ENCODE measurements at regions not wholly inside any gene's neighbourhood (a gene's known extent, or its start where the extent isn't known, plus 50 kb on each side); places are given as distances from the start of the nearest gene placed in this dataset.

DNA sequence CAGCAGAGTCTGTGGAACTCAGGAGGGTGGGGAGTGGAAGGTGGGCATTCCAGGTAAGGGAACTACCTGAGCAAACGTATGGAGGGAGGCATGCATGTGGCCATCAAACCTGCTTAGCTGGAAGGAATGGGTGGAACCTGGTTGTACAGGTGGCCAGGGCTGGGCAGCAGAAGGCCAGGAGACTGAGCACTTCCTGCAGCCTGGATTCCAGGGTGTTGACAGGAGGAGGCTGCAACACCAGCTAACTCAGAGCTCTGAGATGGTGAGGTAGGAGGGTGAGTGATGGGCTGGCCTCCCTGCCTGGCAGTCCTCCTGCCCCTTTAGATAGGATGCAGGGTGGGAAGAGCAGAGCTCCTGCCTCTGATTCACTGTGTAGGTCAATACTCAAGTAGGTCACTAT is 92.5 kb upstream of the CPEB4 start:
- TF ChIP-seq, protein P1, sequence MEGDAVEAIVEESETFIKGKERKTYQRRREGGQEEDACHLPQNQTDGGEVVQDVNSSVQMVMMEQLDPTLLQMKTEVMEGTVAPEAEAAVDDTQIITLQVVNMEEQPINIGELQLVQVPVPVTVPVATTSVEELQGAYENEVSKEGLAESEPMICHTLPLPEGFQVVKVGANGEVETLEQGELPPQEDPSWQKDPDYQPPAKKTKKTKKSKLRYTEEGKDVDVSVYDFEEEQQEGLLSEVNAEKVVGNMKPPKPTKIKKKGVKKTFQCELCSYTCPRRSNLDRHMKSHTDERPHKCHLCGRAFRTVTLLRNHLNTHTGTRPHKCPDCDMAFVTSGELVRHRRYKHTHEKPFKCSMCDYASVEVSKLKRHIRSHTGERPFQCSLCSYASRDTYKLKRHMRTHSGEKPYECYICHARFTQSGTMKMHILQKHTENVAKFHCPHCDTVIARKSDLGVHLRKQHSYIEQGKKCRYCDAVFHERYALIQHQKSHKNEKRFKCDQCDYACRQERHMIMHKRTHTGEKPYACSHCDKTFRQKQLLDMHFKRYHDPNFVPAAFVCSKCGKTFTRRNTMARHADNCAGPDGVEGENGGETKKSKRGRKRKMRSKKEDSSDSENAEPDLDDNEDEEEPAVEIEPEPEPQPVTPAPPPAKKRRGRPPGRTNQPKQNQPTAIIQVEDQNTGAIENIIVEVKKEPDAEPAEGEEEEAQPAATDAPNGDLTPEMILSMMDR (conservative IDR thresholded peaks at IDR 0.05), result no peak
- no peak for TF ChIP-seq ZFX (IDR thresholded peaks at IDR 0.05)

All from C4-2B (cell line).